Large intestine (tissue), 3 donors: ENCODE measurements at regions not wholly inside any gene's neighbourhood (a gene's known extent, or its start where the extent isn't known, plus 50 kb on each side); places are given as distances from the start of the nearest gene placed in this dataset.
A peak's percentile ranks its signal among the peaks of the same experiment; 100 is the strongest.
"Not testable (repeated sequence)": the region's sequence is repeated elsewhere in the genome, so short reads cannot be mapped to it uniquely, and the experiment has no call there.

Source experiments
- DNase-seq, 2 donors: peaks; one replicate each; pipeline versions ENCODE4 v3.0.0 to v3.0.0-alpha.2; 2013
- H3K27ac ChIP-seq: one replicate; pipeline ENCODE4 v1.5.1; 2013; ENCODE audit warnings: low read length
- H3K27me3 ChIP-seq: 2 replicates; pipeline ENCODE4 v1.6.1; 2013; ENCODE audit warnings: low read length; ENCODE audit not compliant: control insufficient read depth, insufficient read depth
- H3K36me3 ChIP-seq: 2 replicates; pipeline ENCODE4 v1.6.1; 2013; ENCODE audit warnings: low read length; ENCODE audit not compliant: control insufficient read depth, insufficient read depth
- H3K4me1 ChIP-seq: one replicate; pipeline ENCODE4 v1.6.1; 2013; ENCODE audit warnings: low read length; ENCODE audit not compliant: control insufficient read depth, insufficient read depth
- H3K4me3 ChIP-seq: one replicate; pipeline ENCODE4 v1.5.1; 2013; ENCODE audit warnings: low read length
- H3K9me3 ChIP-seq: one replicate; pipeline ENCODE4 v1.6.1; 2013; ENCODE audit warnings: mild to moderate bottlenecking, low read depth, low read length, moderate library complexity; ENCODE audit not compliant: control insufficient read depth
- WGBS: methylation state at CpG from one replicate; pipeline ENCODE4 v1.1.5; 2013; ENCODE audit warnings: low lambda C conversion rate; ENCODE audit not compliant: insufficient coverage; 5-methylcytosine and 5-hydroxymethylcytosine counted together

DNA sequence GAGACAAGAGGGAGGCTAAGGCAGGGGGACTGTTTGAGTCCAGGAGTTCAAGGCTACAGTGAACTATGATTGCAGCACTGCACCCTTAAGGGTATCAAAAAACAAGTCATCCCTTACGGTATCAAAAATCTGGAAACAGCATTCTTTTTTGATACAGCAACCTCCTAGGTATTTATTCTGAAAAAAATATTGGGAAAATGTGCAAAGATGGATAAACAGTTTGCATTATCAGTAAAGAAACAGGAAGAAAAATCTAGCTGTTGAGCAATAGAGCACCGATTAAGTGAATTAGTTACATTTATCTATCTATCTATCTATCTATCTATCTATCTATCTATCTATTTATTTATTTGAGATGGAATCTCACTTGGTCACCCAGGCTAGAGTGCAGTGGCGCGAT lies 56.7 kb upstream of the SCAF4 start:
- Histone ChIP-seq H3K36me3 (no peaks in the 10 kb centered on the region), H3K9me3 (no peaks in the 10 kb centered on the region), H3K4me3 (no peak overlapping the region), H3K27me3 (peaks cover 2% of the 10 kb centered on the region), H3K4me1 (no peaks in the 10 kb centered on the region), H3K27ac (no peak overlapping the region)
- DNase-seq, result no peak
- 100% methylated on average over 1 of the region's 4 CpGs for WGBS

DNA sequence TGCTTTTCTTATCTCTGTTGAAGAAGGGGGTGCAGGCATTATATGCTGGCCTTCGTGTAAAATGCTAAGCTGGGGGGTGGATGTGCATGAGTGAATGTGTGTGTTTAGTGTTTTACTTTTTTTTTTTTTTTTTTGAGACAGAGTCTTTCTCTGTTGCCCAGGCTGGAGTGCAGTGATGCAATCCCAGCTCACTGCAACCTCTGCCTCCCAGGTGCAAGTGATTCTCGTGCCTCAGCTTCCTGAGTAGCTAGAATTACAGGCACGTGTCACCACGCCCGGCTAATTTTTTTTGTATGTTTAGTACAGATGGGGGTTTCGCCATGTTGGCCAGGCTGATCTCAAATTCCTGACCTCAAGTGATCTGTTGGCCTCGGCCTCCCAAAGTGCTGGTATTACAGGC lies 55.8 kb upstream of the SCAF4 start:
- 60% methylated on average over 1 of the region's 7 CpGs for WGBS
- H3K27ac ChIP-seq, H3K4me3 ChIP-seq, H3K9me3 ChIP-seq, H3K36me3 ChIP-seq, H3K27me3 ChIP-seq, DNase-seq, H3K4me1 ChIP-seq: not testable (repeated sequence)

DNA sequence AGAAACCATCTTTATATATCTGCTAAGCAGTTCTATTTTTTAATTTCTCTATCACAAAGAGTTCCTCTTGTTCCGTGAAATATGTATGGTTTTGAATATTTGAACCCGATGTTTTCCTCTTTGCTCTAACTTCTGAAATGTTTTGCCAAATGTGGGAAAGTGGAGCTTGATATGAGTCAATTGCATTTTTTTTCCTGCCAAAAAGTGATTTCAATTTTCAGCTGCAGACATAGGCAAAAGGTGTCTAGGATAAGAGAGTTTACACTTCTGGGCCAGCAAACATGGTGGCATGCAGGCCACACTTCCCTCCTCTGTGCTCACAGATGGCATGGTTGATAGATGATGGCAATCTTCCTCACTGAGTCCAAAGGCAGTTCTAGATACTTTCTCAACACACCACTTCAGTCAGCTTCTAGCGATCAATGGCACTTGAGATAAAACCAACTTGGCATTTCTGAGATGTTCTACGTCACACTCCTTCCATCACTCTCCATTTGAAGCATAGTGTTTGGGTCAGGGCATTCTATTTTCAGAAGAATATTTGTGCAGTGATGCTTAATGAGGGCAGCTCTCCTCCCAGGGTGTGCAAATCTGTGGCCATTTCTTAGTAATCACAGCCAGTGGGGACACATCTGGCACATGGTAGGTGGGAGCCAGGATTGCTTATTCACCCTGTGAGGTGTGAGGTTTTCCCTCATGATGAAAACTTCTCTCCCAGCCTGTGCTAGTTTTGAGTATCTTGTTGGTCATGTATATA lies 54.4 kb upstream of the SCAF4 start:
- H3K27ac ChIP-seq, result no peak overlapping the region
- H3K9me3 ChIP-seq, result no peaks in the 10 kb centered on the region
- peaks cover 2% of the 10 kb centered on the region for H3K27me3 ChIP-seq
- no peak for DNase-seq
- no CpG with 5 or more reads among the region's 4 CpGs for WGBS
- no peaks in the 10 kb centered on the region for H3K4me1 ChIP-seq
- H3K36me3 ChIP-seq, result no peaks in the 10 kb centered on the region
- no peak overlapping the region for H3K4me3 ChIP-seq

DNA sequence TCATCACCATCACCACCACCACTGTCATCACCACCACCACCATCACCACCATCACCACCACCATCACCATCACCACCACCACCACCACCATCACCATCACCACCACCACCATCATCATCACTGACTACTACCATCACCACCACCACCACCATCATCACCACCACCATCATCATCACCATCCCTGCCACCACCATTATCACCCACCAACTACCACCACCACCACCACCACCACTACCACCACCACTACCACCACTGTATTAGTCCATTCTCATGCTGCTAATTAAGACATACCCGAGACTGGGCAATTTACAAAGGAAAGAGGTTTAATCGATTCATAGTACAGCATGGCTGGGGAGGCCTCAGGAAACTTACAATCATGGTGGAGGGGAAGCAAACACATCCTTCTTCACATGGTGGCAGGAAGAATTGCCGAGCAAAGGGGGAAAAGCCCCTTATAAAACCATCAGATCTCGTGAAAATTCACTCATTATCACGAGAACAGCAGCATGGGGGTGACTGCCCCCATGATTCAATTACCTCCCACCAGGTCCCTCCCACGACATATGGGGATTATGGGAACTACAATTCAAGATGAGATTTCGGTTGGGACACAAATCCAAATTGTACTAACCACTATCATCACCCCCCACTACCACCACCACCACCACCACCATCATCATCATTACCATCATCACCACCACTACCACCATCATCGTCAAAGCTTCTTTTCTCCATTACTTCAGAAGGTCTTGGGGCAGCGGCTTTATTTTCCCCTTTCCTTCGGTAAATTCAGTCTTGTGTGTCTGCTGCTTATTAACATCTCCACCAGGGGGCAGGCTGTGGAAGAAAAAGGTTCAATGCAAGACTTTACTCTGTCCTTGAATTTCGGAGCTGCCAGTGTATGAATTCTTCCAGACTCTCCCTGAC lies 53.6 kb upstream of the SCAF4 start:
- 0% methylated on average over 2 of the region's 11 CpGs for WGBS
- DNase-seq, result peak; percentile 45 to 57
- not testable (repeated sequence) for H3K4me1 ChIP-seq, H3K4me3 ChIP-seq, H3K9me3 ChIP-seq, H3K27ac ChIP-seq, H3K27me3 ChIP-seq, H3K36me3 ChIP-seq

DNA sequence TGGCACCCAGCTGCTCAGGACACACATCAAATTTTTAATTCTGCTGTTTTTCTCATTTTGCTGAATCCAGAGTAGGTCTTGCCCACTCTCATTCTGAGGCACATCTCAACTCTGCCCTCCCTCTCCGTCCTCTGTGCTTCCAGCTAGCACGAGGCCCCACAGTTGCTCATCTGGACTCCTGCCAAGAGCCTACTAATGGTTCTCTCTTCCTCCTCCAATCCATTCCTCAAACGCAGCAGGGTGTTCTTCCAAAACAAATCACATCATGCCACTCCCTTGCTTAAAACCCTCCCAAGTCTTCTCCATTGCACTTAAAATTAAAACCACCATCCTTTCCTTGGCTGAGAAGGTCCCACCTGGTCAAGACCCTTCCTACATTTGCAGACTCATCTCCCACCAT lies 49.8 kb upstream of the SCAF4 start:
- no peak overlapping the region for H3K27ac ChIP-seq
- no peaks in the 10 kb centered on the region for H3K36me3 ChIP-seq
- DNase-seq, result peak; percentile 2 to 15
- peaks cover 2% of the 10 kb centered on the region for H3K27me3 ChIP-seq
- no peak overlapping the region for H3K4me3 ChIP-seq
- no peaks in the 10 kb centered on the region for H3K4me1 ChIP-seq
- WGBS, result 20% methylated on average over 1 of the region's 3 CpGs
- H3K9me3 ChIP-seq, result no peaks in the 10 kb centered on the region
